ENCODE measurements at regions not wholly inside any gene's neighbourhood (a gene's known extent, or its start where the extent isn't known, plus 50 kb on each side); places are given as distances from the start of the nearest gene placed in this dataset.

DNA sequence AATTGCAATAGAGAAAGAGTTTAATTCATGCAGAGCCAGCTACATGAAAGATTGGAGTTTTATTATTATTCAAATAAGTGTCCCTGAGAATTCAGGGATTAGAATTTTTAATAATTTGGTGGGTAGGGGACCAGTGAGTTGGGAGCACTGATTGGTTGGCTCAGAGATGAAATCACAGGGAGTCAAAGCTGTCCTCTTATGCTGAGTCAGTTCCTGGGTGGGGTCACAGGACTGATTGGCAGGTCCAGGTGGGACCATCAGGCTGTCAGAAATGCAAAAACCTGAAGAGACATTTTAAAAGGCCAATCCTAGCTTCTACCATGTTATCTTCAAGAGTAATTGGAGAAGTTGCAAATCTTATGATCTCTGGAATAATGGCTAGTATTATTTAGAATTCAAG is 56.0 kb upstream of the KAT6B start:
- TF ChIP-seq EZH2 (IDR thresholded peaks at IDR 0.05; ENCODE audit: insufficient read depth, poor library complexity, severe bottlenecking) (no peak), EZH2phosphoT487 (IDR thresholded peaks at IDR 0.05; ENCODE audit: insufficient read depth, low read depth) (no peak)

Measured in GM23248 (cell line).